ENCODE measurements at regions not wholly inside any gene's neighbourhood (a gene's known extent, or its start where the extent isn't known, plus 50 kb on each side); places are given as distances from the start of the nearest gene placed in this dataset.
"Not testable (repeated sequence)": the region's sequence is repeated elsewhere in the genome, so short reads cannot be mapped to it uniquely, and the experiment has no call there.

DNA sequence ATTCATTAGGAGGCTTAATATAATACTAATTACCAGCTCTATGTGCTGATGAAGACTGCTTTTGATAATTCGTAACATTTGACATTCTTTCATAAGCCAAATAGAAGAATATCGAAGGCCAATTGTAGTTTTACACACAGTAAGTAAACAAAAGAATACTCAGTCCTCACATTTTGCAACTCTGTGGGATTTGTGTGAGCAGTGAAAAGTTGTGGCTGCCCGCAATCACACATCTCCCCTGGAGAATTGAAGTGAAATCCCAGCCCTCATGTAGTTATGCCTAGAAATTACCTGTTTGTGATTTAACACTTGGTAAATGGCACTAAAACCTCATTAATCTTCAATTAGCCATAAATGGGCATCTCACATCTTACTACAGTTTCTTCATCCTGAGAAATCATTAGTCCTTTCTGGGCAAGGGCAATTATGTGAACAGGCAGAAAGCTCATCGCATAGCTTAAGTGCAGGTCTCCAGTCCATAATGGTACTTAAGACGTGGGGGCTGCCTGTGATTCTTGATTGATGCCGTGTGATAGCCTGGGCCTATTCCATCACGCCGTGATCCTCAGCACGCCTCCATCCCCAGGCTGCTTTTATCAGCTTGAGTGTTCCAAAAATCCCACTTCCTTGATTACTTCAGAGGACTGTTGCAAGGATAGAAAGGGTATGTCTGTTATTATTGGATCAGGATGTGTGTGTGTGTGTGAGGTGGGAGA, 97.9 kb upstream of the METTL14 start:
- no peak overlapping the region for H3K4me3 ChIP-seq (ENCODE audit: low read depth, low read length)

DNA sequence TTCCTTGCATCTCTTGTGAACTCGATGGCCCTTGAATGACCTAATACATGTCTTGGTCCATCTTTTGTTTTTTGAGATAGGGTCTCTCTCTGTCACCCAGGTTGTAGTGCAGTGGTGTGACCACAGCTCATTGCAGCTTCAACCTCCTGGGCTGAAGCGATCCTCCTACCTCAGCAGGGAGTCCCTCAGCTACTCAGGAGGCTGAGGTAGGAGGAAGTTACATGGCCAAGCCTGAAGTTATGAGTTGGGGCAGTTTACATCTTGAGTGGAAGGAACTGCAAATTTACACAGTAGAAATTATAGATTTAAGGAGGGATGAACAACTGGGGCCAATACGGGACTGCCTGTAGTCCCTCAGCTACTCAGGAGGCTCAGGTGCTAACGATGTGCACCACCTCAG, 97.2 kb upstream of the METTL14 start:
- H3K4me3 ChIP-seq (ENCODE audit: low read depth, low read length) = no peak overlapping the region

DNA sequence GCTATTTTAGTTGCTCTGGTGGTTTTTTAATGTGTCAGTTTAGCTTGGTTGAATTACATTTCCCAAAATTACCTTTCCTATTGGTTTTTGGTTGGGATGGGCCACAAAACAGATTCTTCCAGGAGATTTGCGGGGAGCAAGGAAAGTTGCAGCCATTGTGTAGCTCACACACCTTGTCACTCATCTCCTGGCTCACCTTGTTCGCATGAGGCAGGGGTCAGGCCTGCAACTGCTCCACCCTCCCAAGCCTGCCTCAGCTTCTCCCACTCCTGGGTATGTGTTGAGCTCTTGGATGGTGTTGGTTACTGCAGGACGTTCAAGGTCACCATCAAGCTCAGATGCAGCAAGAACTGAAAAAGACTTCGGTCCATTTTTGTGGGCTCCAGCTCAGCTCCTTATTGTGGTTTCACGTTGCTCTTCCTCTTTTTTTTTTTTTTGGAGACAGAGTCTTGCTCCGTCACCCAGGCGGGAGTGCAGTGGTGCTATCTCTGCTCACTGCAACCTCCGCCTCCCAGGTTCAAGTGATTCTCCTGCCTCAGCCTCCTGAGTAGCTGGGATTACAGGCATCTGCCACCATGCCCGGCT, 95.6 kb upstream of the METTL14 start:
- no peak overlapping the region for H3K4me3 ChIP-seq (ENCODE audit: low read depth, low read length)

DNA sequence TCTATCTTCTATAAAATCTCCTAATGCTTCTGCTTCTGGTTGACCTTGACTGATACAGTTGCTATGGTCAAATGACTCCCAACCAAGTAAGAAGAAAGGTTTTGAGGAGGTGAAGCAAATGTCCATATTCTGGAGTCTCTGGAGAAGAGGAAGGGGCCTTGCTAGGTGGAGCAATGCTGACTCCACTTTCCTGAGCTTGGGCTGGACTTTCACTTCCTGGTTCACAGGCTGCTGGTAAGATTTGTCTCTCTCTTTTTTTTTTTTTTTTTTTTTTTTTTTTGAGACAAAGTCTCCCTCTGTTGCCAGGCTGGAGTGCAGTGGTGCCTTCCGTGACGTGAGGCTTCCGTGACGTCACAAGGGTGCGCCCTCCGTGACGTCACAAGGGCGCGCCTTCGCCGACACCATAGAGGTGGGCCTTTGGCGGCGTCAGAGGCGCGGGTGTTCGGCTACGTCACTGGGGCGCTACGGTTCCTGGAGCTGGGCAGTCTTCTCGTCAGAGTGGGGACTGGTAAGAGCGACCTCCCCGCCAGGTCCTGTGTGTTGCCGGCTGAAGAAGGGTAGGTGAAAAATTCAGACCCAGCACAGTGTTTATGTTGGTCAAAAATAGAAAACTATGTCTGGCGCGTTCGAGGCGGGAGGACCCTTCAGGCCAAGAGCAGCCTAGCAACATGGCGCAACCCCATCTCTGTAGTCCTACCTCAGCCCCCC, 93.7 kb upstream of the METTL14 start:
- H3K4me3 ChIP-seq (ENCODE audit: low read depth, low read length) = peak overlapping the region; percentile 67

DNA sequence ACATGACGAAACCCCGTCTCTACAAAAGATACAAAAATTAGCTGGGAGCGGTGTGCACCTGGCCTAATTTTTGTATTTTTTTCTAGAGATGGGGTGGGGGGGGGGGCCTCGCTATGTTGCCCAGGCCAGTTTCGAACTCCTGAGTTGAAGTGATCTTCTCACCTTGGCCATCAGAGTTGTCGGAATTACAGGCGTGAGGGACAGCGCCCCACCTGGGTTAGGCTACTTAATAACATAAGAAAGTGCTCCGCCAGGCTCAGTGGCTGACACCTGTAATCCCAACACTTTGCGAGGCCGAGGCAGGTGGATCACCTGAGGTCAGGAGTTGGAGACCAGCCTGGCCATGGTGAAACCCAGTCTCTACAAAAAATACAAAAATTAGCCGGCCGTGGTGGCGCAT, 92.9 kb upstream of the METTL14 start:
- peak overlapping the region; percentile 67 for H3K4me3 ChIP-seq (ENCODE audit: low read depth, low read length)

DNA sequence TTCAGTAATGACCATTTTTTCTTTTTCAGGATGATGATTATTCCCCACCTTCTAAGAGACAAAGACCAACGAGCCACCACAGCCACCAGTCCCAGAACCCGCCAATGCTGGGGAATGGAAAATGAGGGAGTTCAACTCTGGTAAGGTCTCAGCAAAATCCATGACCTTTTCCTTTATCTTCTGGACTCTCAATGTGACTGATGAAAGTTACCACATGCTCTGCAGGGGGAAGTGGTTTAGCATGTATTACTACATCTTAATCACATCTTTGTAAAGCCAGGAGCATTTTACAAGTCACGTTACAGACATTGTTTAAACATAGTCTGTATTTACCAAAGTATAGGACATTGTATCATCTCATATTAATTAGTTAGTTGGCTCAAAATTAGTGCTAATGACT, 89.3 kb upstream of the METTL14 start:
- not testable (repeated sequence) for H3K4me3 ChIP-seq (ENCODE audit: low read depth, low read length)

DNA sequence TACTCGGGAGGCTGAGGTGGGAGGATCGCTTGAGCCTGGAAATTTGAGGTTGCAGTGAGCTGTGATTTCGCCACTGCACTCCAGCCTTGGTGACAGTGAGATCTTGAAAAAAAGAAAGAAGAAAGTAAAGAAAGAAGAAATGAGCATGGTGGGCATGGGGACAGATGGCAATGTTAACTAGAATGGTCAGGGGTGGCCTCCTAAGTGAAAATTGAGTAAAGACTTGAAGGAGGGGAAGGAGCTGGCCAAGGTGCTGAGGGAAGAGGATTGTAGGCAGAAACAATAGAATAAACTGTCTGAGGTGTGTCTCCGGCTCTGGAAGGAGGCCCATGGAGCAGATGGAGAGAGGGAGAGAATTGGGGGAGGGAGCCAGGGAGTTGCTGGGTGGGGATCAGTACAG, 60.1 kb upstream of the METTL14 start:
- H3K4me3 ChIP-seq (ENCODE audit: low read depth, low read length) = not testable (repeated sequence)

DNA sequence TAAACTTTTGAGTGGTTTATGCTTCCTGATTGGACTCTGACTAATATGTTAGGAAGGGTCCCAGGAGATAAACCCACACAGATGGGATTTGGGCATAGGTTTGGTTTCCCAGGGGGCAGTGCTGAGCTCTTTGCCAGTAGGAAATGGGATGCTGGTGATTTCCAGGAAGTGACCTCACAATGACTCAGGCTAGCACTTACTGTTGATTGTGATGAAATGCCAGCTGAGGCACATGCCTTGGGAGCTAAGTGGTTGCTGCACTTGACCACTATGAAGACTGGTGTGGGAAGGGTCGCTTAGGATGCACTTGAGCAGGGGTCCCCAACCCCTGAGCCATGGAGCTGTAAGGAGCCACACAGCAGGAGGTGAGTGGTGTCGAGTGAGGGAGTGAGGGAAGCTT, 55.5 kb upstream of the METTL14 start:
- H3K4me3 ChIP-seq (ENCODE audit: low read depth, low read length) = not testable (repeated sequence)

DNA sequence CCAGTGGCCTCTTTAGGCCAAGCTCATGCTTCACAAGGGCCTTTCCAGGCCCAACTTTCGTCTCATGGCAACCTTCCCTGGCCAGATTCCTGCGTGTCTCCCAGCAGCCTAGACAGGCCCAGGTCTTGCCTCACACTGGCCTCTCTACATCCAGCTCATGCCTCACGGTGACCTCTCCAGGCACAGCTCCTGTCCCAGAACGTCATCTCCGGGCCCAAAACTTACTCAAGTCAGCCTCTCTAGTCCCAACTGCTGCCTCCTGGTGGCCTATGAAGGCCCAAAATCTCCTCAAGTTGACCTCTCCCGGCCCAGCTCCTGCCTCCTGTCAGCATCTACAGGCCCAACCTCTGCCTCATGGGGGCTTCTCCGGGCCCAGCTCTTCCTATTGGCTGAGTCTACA, 54.3 kb upstream of the METTL14 start:
- H3K4me3 ChIP-seq (ENCODE audit: low read depth, low read length) = not testable (repeated sequence)

DNA sequence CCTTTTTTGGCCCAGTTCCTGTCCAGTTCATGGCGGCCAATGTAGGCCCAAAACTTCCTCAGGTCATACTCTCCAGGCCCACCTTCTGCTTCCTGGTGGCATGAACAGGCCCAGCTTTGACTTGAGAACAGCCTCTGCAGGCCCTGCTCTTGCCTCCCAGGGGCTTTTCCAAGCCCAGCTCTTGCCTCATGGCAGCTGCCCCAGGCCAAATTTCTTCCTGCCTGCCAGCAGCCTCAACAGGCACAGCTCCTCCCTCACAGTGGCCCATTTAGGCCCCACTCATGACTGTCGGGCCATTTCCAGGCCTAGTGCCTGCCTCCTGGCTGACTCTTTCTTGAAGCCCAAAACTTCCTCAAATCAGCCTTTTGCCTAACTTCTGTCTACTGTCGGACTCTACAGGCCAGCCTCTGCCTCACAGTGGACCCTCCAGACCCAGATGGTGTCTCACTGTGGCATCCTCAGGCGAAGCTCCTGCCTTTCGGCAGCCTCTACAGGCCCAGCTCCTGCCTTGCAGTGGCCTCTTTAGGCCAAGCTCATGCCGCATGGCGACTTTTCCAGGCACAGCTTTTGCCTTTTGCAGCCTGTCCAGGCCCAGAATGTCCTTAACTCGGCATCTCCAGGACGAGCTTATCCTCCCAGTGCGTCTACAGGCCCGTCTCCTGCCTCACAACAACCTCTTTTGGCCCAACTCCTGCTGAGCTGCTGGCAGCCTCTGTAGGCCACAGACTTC, 53.7 kb upstream of the METTL14 start:
- not testable (repeated sequence) for H3K4me3 ChIP-seq (ENCODE audit: low read depth, low read length)

DNA sequence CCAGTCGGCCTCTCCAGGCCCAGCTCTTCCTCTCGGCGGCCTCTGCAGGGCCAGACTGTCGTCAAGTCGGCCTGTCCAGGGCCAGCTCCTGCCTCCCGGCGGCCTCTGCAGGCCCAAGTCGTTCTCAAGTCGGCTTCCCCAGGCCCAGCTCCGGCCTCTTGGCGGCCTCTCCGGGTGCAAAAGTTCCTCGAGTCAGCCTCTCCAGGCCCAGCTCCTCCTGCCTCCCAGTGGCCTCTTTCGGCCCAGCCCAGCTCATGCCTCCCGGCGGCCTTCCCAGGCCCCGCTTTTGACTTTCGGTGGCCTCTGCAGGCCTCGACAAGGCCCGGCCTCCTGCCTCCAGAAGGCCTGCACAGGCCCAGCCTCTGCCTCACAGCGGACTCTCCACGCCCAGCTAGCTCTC, 51.7 kb upstream of the METTL14 start:
- H3K4me3 ChIP-seq (ENCODE audit: low read depth, low read length) = not testable (repeated sequence)

DNA sequence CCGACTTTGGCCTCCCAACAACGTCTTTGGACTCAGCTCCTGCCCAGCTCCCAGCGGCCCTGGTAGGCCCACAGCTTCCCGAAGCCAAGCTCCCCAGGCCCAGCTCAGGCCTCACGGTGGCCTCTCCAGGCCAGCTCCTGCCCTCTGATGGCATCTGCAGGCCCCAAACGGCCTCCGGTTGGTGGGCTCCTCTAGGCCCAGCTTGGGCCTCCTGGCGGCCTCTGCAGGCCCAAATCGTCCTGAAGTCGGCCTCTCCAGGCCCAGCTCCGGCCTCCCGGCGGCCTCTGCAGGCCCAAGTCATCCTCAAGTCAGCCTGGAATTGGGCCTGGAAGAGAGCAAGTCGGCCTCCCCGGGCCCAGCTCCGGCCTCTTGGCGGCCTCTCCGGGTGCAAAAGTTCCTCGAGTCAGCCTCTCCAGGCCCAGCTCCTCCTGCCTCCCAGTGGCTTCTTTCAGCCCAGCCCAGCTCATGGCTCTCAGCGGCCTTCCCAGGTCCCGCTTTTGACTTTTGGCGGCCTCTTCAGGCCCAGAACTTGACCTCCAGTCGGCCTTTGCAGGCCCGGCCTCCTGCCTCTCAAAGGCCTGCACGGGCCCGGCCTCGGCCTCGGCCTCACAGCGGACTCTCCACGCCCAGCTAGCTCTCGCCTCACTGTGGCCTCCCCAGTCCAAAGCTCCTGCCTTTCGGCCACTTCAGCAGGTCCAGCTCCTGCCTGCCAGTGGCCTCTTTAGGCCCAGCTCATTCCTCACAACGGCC, 50.9 kb upstream of the METTL14 start:
- H3K4me3 ChIP-seq (ENCODE audit: low read depth, low read length) = not testable (repeated sequence)

Data from iPS-11a (cell line).